HepG2 (cell line): ENCODE measurements at regions not wholly inside any gene's neighbourhood (a gene's known extent, or its start where the extent isn't known, plus 50 kb on each side); places are given as distances from the start of the nearest gene placed in this dataset.

Experiments
- ATAC-seq: fragments of 200-7000 bp; cut with Tn5 transposase; 3 replicates; pipeline ENCODE4 v1.9.1; 2020; ENCODE audit warnings: mild to moderate bottlenecking, moderate library complexity
- BruUV-seq: library from RNA; stranded (reverse); fragments of 400-500 nt; replicated peaks from 2 replicates; lab custom pipeline; 2021; lab: Mats Ljungman, UMichigan
- CTCF ChIA-PET: fragments of 300-600 bp; formaldehyde crosslinking; extraction: SDS; loops from one replicate; lab custom pipeline; 2021; ENCODE audit warnings: low total read pairs, inconsistent platforms, low intra/inter-chr PET ratio; lab: Yijun Ruan, JAX
- POLR2A ChIA-PET: fragments of 350-600 bp; sonication (Branson Sonifier 250); formaldehyde crosslinking; loops from one replicate; lab custom pipeline; 2020; ENCODE audit warnings: antibody characterized with exemption, inconsistent platforms; lab: Yijun Ruan, JAX
- DNase-seq: peaks from one replicate; pipeline ENCODE4 v3.0.0-alpha.2; 2015; ENCODE audit warnings: low spot score
- FAIRE-seq: peaks from 3 replicates; lab custom pipeline; 2011; peaks lifted over from hg19 to GRCh38; lab: Jason Lieb, UNC
- H2AFZ ChIP-seq: one replicate; pipeline ENCODE4 v1.6.1; 2011; ENCODE audit warnings: low read length, inconsistent platforms
- H3K27ac ChIP-seq: fragments of 300-600 bp; 3 replicates; pipeline ENCODE4 v1.8.0; 2011; ENCODE audit warnings: mixed run types, mild to moderate bottlenecking, mixed read lengths, low read length, inconsistent platforms; ENCODE audit not compliant: insufficient read depth; ENCODE audit errors: extremely low read length
- H3K27me3 ChIP-seq, 2 experiments: fragments of 200-600 bp in 1 of 2; 2 replicates in 1 of 2; 3 replicates in 1 of 2; pipeline versions ENCODE4 v1.6.0 to v1.8.0; 2011; ENCODE audit warnings: low read length in 2 of 2, mild to moderate bottlenecking in 2 of 2, moderate library complexity in 2 of 2, inconsistent platforms in 1 of 2; ENCODE audit not compliant: insufficient read depth in 2 of 2, control insufficient read depth in 1 of 2
- H3K36me3 ChIP-seq, 2 experiments: fragments of 200-600 bp in 1 of 2; replicated peaks in 1 of 2; 2 replicates in 1 of 2; 3 replicates in 1 of 2; pipeline versions ENCODE4 v1.5.1 to v1.8.0; 2011; ENCODE audit warnings: low read length in 2 of 2, inconsistent platforms in 1 of 2; ENCODE audit not compliant: insufficient read depth in 2 of 2, control insufficient read depth in 1 of 2
- H3K4me1 ChIP-seq: 2 replicates; pipeline ENCODE4 v1.5.1; 2012; ENCODE audit warnings: low read length, inconsistent platforms; ENCODE audit not compliant: insufficient read depth
- H3K4me2 ChIP-seq: 2 replicates; pipeline ENCODE4 v1.6.0; 2011; ENCODE audit warnings: low read depth, low read length, inconsistent platforms
- H3K4me3 ChIP-seq, 3 experiments: fragments of 200-600 bp in 1 of 3; sonication (generic), shearing (Covaris generic) in 1 of 3; replicated peaks in 1 of 3; 2 replicates each; pipeline ENCODE4 v1.5.1; 2011 to 2016; ENCODE audit warnings: low read length in 3 of 3, inconsistent platforms in 2 of 3, low read depth in 2 of 3, mild to moderate bottlenecking in 2 of 3, control low read depth in 1 of 3, mixed read lengths in 1 of 3; ENCODE audit not compliant: insufficient read depth in 1 of 3
- H3K79me2 ChIP-seq: one replicate; pipeline ENCODE4 v1.6.1; 2011; ENCODE audit warnings: low read length, inconsistent platforms; ENCODE audit not compliant: insufficient read depth
- H3K9ac ChIP-seq: 2 replicates; pipeline ENCODE4 v1.6.0; 2011; ENCODE audit warnings: mild to moderate bottlenecking, low read depth, low read length, inconsistent platforms; ENCODE audit not compliant: insufficient read depth
- H3K9me3 ChIP-seq: 2 replicates; pipeline ENCODE4 v1.5.1; 2012; ENCODE audit warnings: mild to moderate bottlenecking, low read length
- H4K20me1 ChIP-seq: 2 replicates; pipeline ENCODE4 v1.6.0; 2011; ENCODE audit warnings: inconsistent platforms, mild to moderate bottlenecking, low read length, moderate library complexity; ENCODE audit not compliant: insufficient read depth
- BRCA1 ChIP-seq: sonication (generic); formaldehyde crosslinking; IDR thresholded peaks from 2 replicates; pipeline ENCODE4 v1.4.0; 2020; ENCODE audit warnings: missing genetic modification reagents
- EZH2 ChIP-seq: conservative IDR thresholded peaks from 2 replicates; pipeline ENCODE4 v1.6.1; 2012; ENCODE audit warnings: mild to moderate bottlenecking, low read depth, low read length, moderate library complexity
- FOXM1 ChIP-seq: sonication (generic); formaldehyde crosslinking; IDR thresholded peaks from 2 replicates; pipeline ENCODE4 v1.5.0; 2020; ENCODE audit warnings: missing genetic modification reagents
- NFE2 ChIP-seq: sonication (generic); formaldehyde crosslinking; IDR thresholded peaks from 2 replicates; pipeline ENCODE4 v1.4.0; 2020; ENCODE audit warnings: missing genetic modification reagents
- NKX3-1 ChIP-seq: sonication (generic); formaldehyde crosslinking; IDR thresholded peaks from 2 replicates; pipeline ENCODE4 v1.5.0; 2020; ENCODE audit warnings: missing genetic modification reagents
- NR2F6 ChIP-seq, 2 experiments: IDR thresholded peaks; 2 replicates each; pipeline ENCODE4 v1.6.1; 2016; ENCODE audit warnings: antibody characterized with exemption in 1 of 2, mild to moderate bottlenecking in 1 of 2
- RBM39 ChIP-seq: fragments of 200-400 bp; formaldehyde crosslinking; IDR thresholded peaks from one replicate; pipeline ENCODE4 v1.6.1; 2018; ENCODE audit warnings: antibody characterized with exemption, mild to moderate bottlenecking, low read depth, low read length; ENCODE audit not compliant: poor library complexity, severe bottlenecking
- SNAPC2 ChIP-seq: sonication (generic); formaldehyde crosslinking; IDR thresholded peaks from 2 replicates; pipeline ENCODE4 v1.8.1; 2022; ENCODE audit warnings: mild to moderate bottlenecking, missing genetic modification reagents
- ZNF597 ChIP-seq: sonication (generic); formaldehyde crosslinking; IDR thresholded peaks from 2 replicates; pipeline ENCODE4 v1.5.0; 2020; ENCODE audit warnings: missing genetic modification reagents
- ZNF644 ChIP-seq: IDR thresholded peaks from 2 replicates; pipeline ENCODE4 v1.6.1; 2016; ENCODE audit warnings: low read depth
- WGBS: methylation state at CpG from one replicate; pipeline ENCODE4 v1.1.6; 2017; ENCODE audit warnings: low lambda C conversion rate; 5-methylcytosine and 5-hydroxymethylcytosine counted together
- in situ Hi-C: cut with HindIII; loops from 2 replicates; pipeline ENCODE4 v1.10.0; 2017; ENCODE audit warnings: low pct_unique_long_range_greater_than_20kb; ENCODE audit not compliant: extremely low pct_ligation_motif_present
- intact Hi-C: fragments of 100-400 bp; cut with micrococcal nuclease; formaldehyde crosslinking; loops from one replicate; pipeline ENCODE4 v1.10.0; 2022; ENCODE audit not compliant: unreplicated experiment

- no peaks in the 10 kb centered on the region for H3K27me3 ChIP-seq
- POLR2A ChIA-PET = no interaction called here
- CTCF ChIA-PET = no interaction called here
Measured at GRCh38 chr21:39060485-39061083, 122.7 kb downstream of the PSMG1 start.

GRCh38 chr21:39057121-39057520 lies 126.1 kb downstream of the PSMG1 start:
- no peak overlapping the region for H3K4me3 ChIP-seq
- BruUV-seq = no TSS peak
- no peaks in the 10 kb centered on the region for H3K4me1 ChIP-seq
- intact Hi-C loops (no loop called here), in situ Hi-C loops (no loop called here)
- DNase-seq = no peak
- WGBS = 93% methylated on average over 2 of the region's 2 CpGs
- no peak overlapping the region for H3K27ac ChIP-seq
- no peaks in the 10 kb centered on the region for H3K27me3 ChIP-seq
- H2AFZ ChIP-seq = no peak overlapping the region
- ChIA-PET CTCF (no interaction called here), POLR2A (no interaction called here)
- H3K79me2 ChIP-seq = no peaks in the 10 kb centered on the region
- H3K36me3 ChIP-seq = no peaks in the 10 kb centered on the region
- TF ChIP-seq ZNF644 (CRISPR knock-in tag) (no peak), SNAPC2 (CRISPR knock-in tag) (no peak)
- H4K20me1 ChIP-seq = no peaks in the 10 kb centered on the region
- H3K9me3 ChIP-seq = no peaks in the 10 kb centered on the region
- H3K9ac ChIP-seq = no peak overlapping the region
- ATAC-seq = no peak
- no peak for FAIRE-seq
- no peak overlapping the region for H3K4me2 ChIP-seq

More at GRCh38 chr21:39060485-39061083, 122.7 kb downstream of the PSMG1 start:
- in situ Hi-C loops = no loop called here
- Histone ChIP-seq H3K36me3 (no peaks in the 10 kb centered on the region), H3K9ac (no peak overlapping the region), H2AFZ (no peak overlapping the region), H3K9me3 (peaks cover 11% of the 10 kb centered on the region), H3K79me2 (no peaks in the 10 kb centered on the region), H4K20me1 (no peaks in the 10 kb centered on the region), H3K4me3 (no peak overlapping the region), H3K4me2 (no peak overlapping the region), H3K4me1 (peaks cover 4% of the 10 kb centered on the region), H3K27ac (no peak overlapping the region)
- ATAC-seq (no peak), FAIRE-seq (no peak), DNase-seq (no peak)
- BruUV-seq = no TSS peak
- TF ChIP-seq EZH2 (no peak), BRCA1 (CRISPR knock-in tag) (no peak), NFE2 (no peak), NR2F6 (IDR thresholded peaks at IDR 0.05) (no peak), NR2F6 (CRISPR knock-in tag; IDR thresholded peaks at IDR 0.05) (no peak), NKX3-1 (CRISPR knock-in tag) (no peak), RBM39 (no peak), ZNF597 (no peak), FOXM1 (CRISPR knock-in tag) (no peak)
- WGBS = 66% methylated on average over 8 of the region's 9 CpGs
- intact Hi-C loops = no loop called here
